Loucy (cell line): ENCODE measurements at regions not wholly inside any gene's neighbourhood (a gene's known extent, or its start where the extent isn't known, plus 50 kb on each side); places are given as distances from the start of the nearest gene placed in this dataset.

ENCODE experiments used
- CTCF ChIP-seq: fragments of 200-600 bp; sonication (generic); conservative IDR thresholded peaks from 2 replicates; pipeline ENCODE4 v1.5.1; 2014; ENCODE audit warnings: mild to moderate bottlenecking, antibody characterized with exemption, low read length
- EZH2phosphoT487 ChIP-seq: fragments of 200-600 bp; IDR thresholded peaks from 2 replicates; pipeline ENCODE4 v1.6.1; 2018; ENCODE audit warnings: antibody characterized with exemption, mild to moderate bottlenecking, moderate library complexity, borderline replicate concordance

GRCh38 chr6:88223298-88223697, 57.2 kb upstream of the CNR1 start:
- TF ChIP-seq CTCF (no peak), EZH2phosphoT487 (no peak)
